HCT116 (cell line): ENCODE measurements at regions not wholly inside any gene's neighbourhood (a gene's known extent, or its start where the extent isn't known, plus 50 kb on each side); places are given as distances from the start of the nearest gene placed in this dataset.

Experiments used
- ATAC-seq: fragments of 200-7000 bp; cut with Tn5 transposase; 2 replicates; pipeline ENCODE4 v1.9.1; 2020; ENCODE audit warnings: mild to moderate bottlenecking, moderate library complexity
- BruUV-seq: library from RNA; stranded (reverse); fragments of 400-500 nt; replicated peaks from 2 replicates; lab custom pipeline; 2021; lab: Mats Ljungman, UMichigan
- CTCF ChIA-PET: fragments of 300-600 bp; sonication (Branson Sonifier 250); formaldehyde crosslinking; loops from one replicate; lab custom pipeline; 2021; ENCODE audit warnings: antibody characterized with exemption; lab: Charles Lee
- POLR2A ChIA-PET: fragments of 300-600, 350-600 bp; sonication (Branson Sonifier 250); formaldehyde crosslinking; loops from one replicate; lab custom pipeline; 2021; ENCODE audit warnings: antibody characterized with exemption; lab: Charles Lee
- RAD21 ChIA-PET, 2 experiments: fragments of 300-600 bp; sonication (Branson Sonifier 250); formaldehyde crosslinking; loops; one replicate each; lab custom pipeline; 2023; ENCODE audit warnings: low total read pairs in 2 of 2; ENCODE audit not compliant: uncharacterized antibody in 2 of 2, unreplicated experiment in 2 of 2, low non-redundant PET in 1 of 2; lab: Charles Lee
- DNase-seq: peaks from one replicate; pipeline ENCODE4 v3.0.0-alpha.2; 2010; ENCODE audit warnings: low read depth, low spot score
- H2AFZ ChIP-seq: fragments of 200-600 bp; shearing (Covaris generic), sonication (generic); 2 replicates; pipeline ENCODE4 v1.6.1; 2017; ENCODE audit warnings: low read depth, mixed run types, mixed read lengths, antibody characterized with exemption, low read length; ENCODE audit not compliant: poor library complexity, severe bottlenecking
- H3K27ac ChIP-seq: 2 replicates; pipeline ENCODE4 v1.5.1; 2012; ENCODE audit warnings: low read depth, low read length
- H3K27me3 ChIP-seq: fragments of 200-600 bp; sonication (generic); 2 replicates; pipeline ENCODE4 v1.6.1; 2016; ENCODE audit warnings: mixed run types, low read length, mixed read lengths; ENCODE audit not compliant: insufficient read depth
- H3K36me3 ChIP-seq, 2 experiments: fragments of 200-500 bp in 1 of 2; fragments of 200-600 bp in 1 of 2; sonication (Bioruptor generic) in 1 of 2; sonication (generic) in 1 of 2; 2 replicates each; pipeline versions ENCODE4 v1.5.1 to v1.6.1; 2014 to 2016; ENCODE audit warnings: low read length in 2 of 2, inconsistent platforms in 1 of 2, mixed read lengths in 1 of 2, mixed run types in 1 of 2; ENCODE audit not compliant: insufficient read depth in 2 of 2, control insufficient read depth in 1 of 2
- H3K4me1 ChIP-seq, 2 experiments: fragments of 200-600 bp in 1 of 2; sonication (generic) in 1 of 2; 2 replicates each; pipeline versions ENCODE4 v1.5.1 to v1.6.1; 2012 to 2017; ENCODE audit warnings: low read length in 2 of 2, inconsistent platforms in 1 of 2, mild to moderate bottlenecking in 1 of 2, mixed read lengths in 1 of 2, mixed run types in 1 of 2, moderate library complexity in 1 of 2; ENCODE audit not compliant: insufficient read depth in 2 of 2, control insufficient read depth in 1 of 2
- H3K4me2 ChIP-seq: fragments of 200-600 bp; sonication (generic); 2 replicates; pipeline ENCODE4 v1.6.1; 2017; ENCODE audit warnings: mixed run types, low read length, mixed read lengths
- H3K4me3 ChIP-seq, 2 experiments: fragments of 200-600 bp in 1 of 2; sonication (generic) in 1 of 2; replicated peaks in 1 of 2; 2 replicates each; pipeline ENCODE4 v1.5.1; 2011 to 2016; ENCODE audit warnings: low read length in 2 of 2, control low read depth in 1 of 2, low read depth in 1 of 2, mild to moderate bottlenecking in 1 of 2, mixed read lengths in 1 of 2, mixed run types in 1 of 2
- H3K79me2 ChIP-seq: fragments of 200-600 bp; sonication (generic); 2 replicates; pipeline ENCODE4 v1.6.1; 2017; ENCODE audit warnings: mild to moderate bottlenecking, mixed run types, low read length, moderate library complexity, mixed read lengths; ENCODE audit not compliant: insufficient read depth
- H3K9ac ChIP-seq: fragments of 200-600 bp; sonication (generic); 2 replicates; pipeline ENCODE4 v1.6.1; 2016; ENCODE audit warnings: low read length, mixed read lengths
- H3K9me2 ChIP-seq: fragments of 200-600 bp; sonication (generic), shearing (Covaris generic); 2 replicates; pipeline ENCODE4 v1.6.1; 2017; ENCODE audit warnings: mixed run types, mild to moderate bottlenecking, moderate library complexity; ENCODE audit not compliant: insufficient read depth
- H3K9me3 ChIP-seq, 2 experiments: fragments of 200-500 bp in 1 of 2; fragments of 200-600 bp in 1 of 2; sonication (Bioruptor generic) in 1 of 2; sonication (generic) in 1 of 2; 2 replicates each; pipeline ENCODE4 v1.6.1; 2014 to 2017; ENCODE audit warnings: low read length in 2 of 2, mixed read lengths in 2 of 2, inconsistent platforms in 1 of 2, low read depth in 1 of 2, mild to moderate bottlenecking in 1 of 2, mixed run types in 1 of 2, moderate library complexity in 1 of 2; ENCODE audit not compliant: control insufficient read depth in 1 of 2, insufficient read depth in 1 of 2
- H4K20me1 ChIP-seq: fragments of 200-600 bp; sonication (generic), shearing (Covaris generic); 2 replicates; pipeline ENCODE4 v1.6.1; 2017; ENCODE audit warnings: mixed run types, mild to moderate bottlenecking, moderate library complexity; ENCODE audit not compliant: insufficient read depth
- CTCF ChIP-seq, 3 experiments: fragments of 200-600 bp in 1 of 3; sonication (generic) in 1 of 3; IDR thresholded peaks in 2 of 3; conservative IDR thresholded peaks in 1 of 3; 2 replicates each; pipeline ENCODE4 v1.5.1; 2012 to 2017; ENCODE audit warnings: low read depth in 2 of 3, low read length in 2 of 3, antibody characterized with exemption in 1 of 3, borderline replicate concordance in 1 of 3, control low read depth in 1 of 3, mild to moderate bottlenecking in 1 of 3, mixed read lengths in 1 of 3, mixed run types in 1 of 3, moderate library complexity in 1 of 3; ENCODE audit not compliant: insufficient read depth in 1 of 3
- EZH2phosphoT487 ChIP-seq: fragments of 200-600 bp; IDR thresholded peaks from 2 replicates; pipeline ENCODE4 v1.6.1; 2018; ENCODE audit warnings: antibody characterized with exemption, borderline replicate concordance
- POLR2A ChIP-seq: IDR thresholded peaks from 2 replicates; pipeline ENCODE4 v1.7.0; 2011; ENCODE audit warnings: borderline replicate concordance; ENCODE audit not compliant: insufficient read depth, insufficient read length; ENCODE audit errors: extremely low read depth
- POLR2AphosphoS5 ChIP-seq: IDR thresholded peaks from 2 replicates; pipeline ENCODE4 v1.6.1; 2011; ENCODE audit warnings: mild to moderate bottlenecking, low read depth, low read length, moderate library complexity
- YY1 ChIP-seq: IDR thresholded peaks from 2 replicates; pipeline ENCODE4 v1.6.1; 2011; ENCODE audit warnings: low read length, low read depth, moderate library complexity, mild to moderate bottlenecking; ENCODE audit not compliant: insufficient replicate concordance; ENCODE audit errors: extremely low read depth
- intact Hi-C: fragments of 100-400 bp; cut with micrococcal nuclease; formaldehyde crosslinking; loops from 2 replicates; pipeline ENCODE4 v1.10.0; 2022

GRCh38 chrX:45517090-45517973 lies 316.7 kb upstream of the DIPK2B start:
- H2AFZ ChIP-seq, result no peak overlapping the region

More at GRCh38 chrX:45517090-45517973, 316.7 kb upstream of the DIPK2B start:
- no peaks in the 10 kb centered on the region for H3K27me3 ChIP-seq
- H3K27ac ChIP-seq, result peak overlapping the region; percentile 91
- RAD21 ChIA-PET, result interaction anchor here in 1 of 2 experiments (1.1 kb wide), 1 partner anchor 193 kb away, joined by 3 read pairs; no protein-coding TSS in a partner anchor
- peak overlapping the region; percentile 26 for H3K9ac ChIP-seq
- TSS peak; percentile 82 for BruUV-seq
- peaks cover 32 to 61% of the 10 kb centered on the region in 2 experiments for H3K4me1 ChIP-seq
- H4K20me1 ChIP-seq, result no peaks in the 10 kb centered on the region
- no peaks in the 10 kb centered on the region for H3K9me3 ChIP-seq
- POLR2A ChIA-PET, result interaction anchor here (1.4 to 1.5 kb wide), 2 partner anchors 10 to 193 kb away, joined by 5 to 6 read pairs; no protein-coding TSS in a partner anchor
- H3K4me2 ChIP-seq, result peak overlapping the region; percentile 13; the same call in 1 of the 2 replicates
- CTCF ChIA-PET, result no interaction called here
- H3K4me3 ChIP-seq, result no peak overlapping the region
- H3K79me2 ChIP-seq, result no peaks in the 10 kb centered on the region
- no peaks in the 10 kb centered on the region; a peak in 1 of 4 replicates for H3K36me3 ChIP-seq
- ATAC-seq (peak; percentile 68), DNase-seq (peak; percentile 40)
- no peaks in the 10 kb centered on the region for H3K9me2 ChIP-seq
- intact Hi-C loops, result loop anchor here (2.0 to 5.0 kb wide), 2 partner anchors 240 to 891 kb away; no protein-coding TSS in a partner anchor
- TF ChIP-seq CTCF (IDR thresholded peaks at IDR 0.05 in 2 of 3, conservative IDR thresholded peaks at IDR 0.05 in 1 of 3; ENCODE audit: borderline replicate concordance in 1 of 3, insufficient read depth in 1 of 3, low read depth in 2 of 3, low read length in 2 of 3) (no peak), POLR2AphosphoS5 (peak; percentile 56), EZH2phosphoT487 (no peak), POLR2A (no peak), YY1 (no peak)
- TF ChIP-seq, all 23 proteins: peak for 1
